ENCODE measurements at regions not wholly inside any gene's neighbourhood (a gene's known extent, or its start where the extent isn't known, plus 50 kb on each side); places are given as distances from the start of the nearest gene placed in this dataset.

GRCh38 chr3:86849991-86850390 lies 141.0 kb downstream of the VGLL3 start:
- TF ChIP-seq, protein P1, sequence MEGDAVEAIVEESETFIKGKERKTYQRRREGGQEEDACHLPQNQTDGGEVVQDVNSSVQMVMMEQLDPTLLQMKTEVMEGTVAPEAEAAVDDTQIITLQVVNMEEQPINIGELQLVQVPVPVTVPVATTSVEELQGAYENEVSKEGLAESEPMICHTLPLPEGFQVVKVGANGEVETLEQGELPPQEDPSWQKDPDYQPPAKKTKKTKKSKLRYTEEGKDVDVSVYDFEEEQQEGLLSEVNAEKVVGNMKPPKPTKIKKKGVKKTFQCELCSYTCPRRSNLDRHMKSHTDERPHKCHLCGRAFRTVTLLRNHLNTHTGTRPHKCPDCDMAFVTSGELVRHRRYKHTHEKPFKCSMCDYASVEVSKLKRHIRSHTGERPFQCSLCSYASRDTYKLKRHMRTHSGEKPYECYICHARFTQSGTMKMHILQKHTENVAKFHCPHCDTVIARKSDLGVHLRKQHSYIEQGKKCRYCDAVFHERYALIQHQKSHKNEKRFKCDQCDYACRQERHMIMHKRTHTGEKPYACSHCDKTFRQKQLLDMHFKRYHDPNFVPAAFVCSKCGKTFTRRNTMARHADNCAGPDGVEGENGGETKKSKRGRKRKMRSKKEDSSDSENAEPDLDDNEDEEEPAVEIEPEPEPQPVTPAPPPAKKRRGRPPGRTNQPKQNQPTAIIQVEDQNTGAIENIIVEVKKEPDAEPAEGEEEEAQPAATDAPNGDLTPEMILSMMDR (IDR thresholded peaks at IDR 0.05; ENCODE audit: poor library complexity) = no peak
- no peak for TF ChIP-seq EZH2phosphoT487 (IDR thresholded peaks at IDR 0.05; ENCODE audit: low read depth, severe bottlenecking, unreplicated experiment)
